ENCODE measurements at regions not wholly inside any gene's neighbourhood (a gene's known extent, or its start where the extent isn't known, plus 50 kb on each side); places are given as distances from the start of the nearest gene placed in this dataset.

DNA sequence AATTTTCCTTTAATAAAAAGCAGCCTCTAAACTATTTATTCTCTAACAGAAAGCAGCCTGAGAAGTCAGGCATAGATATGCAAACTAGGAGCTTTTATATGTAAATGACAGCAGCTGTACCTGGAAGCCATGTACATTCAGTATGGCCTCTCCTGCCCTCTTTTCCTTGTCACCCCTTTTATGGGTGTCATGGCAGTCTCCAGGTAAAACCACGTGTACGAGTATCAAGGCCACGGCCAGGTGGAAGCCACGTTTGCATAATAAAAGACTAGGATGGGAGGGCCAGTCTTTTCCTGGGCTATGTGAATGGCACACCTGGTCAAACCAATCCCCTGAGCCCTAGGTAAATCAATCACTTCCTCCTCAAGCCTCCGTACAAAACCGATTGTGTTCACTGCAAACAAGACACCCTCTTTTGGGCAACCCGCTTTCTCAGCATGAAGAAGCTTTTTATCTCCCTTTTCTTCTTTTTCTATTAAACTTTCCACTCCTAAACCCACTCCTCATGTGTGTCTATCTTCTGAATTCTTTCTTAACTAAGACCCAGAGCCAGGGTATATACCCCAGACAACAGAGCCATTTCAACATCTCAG, 419.5 kb upstream of the CTNND2 start:
- H3K4me1 ChIP-seq (ENCODE audit: insufficient read depth, insufficient read length) = no peaks in the 10 kb centered on the region
- H3K27me3 ChIP-seq (ENCODE audit: insufficient read depth, insufficient read length) = peaks cover 7% of the 10 kb centered on the region
- H3K9me3 ChIP-seq (ENCODE audit: insufficient read depth, low read length) = peaks cover 38% of the 10 kb centered on the region
- H3K9ac ChIP-seq (ENCODE audit: insufficient read length, low read depth) = no peak overlapping the region
- DNase-seq (ENCODE audit: low read depth, low spot score) = peak; percentile 23
- H3K4me3 ChIP-seq (ENCODE audit: insufficient read length, low read depth) = no peak overlapping the region
- TF ChIP-seq ZNF274 (IDR thresholded peaks at IDR 0.05; ENCODE audit: low read depth, low read length) (no peak), SUZ12 (IDR thresholded peaks at IDR 0.05; ENCODE audit: extremely low read depth, insufficient read depth, insufficient read length) (no peak), YY1 (IDR thresholded peaks at IDR 0.05; ENCODE audit: insufficient read depth, insufficient read length) (no peak)
- no peaks in the 10 kb centered on the region for H3K36me3 ChIP-seq (ENCODE audit: insufficient read depth, insufficient read length, low read length)

DNA sequence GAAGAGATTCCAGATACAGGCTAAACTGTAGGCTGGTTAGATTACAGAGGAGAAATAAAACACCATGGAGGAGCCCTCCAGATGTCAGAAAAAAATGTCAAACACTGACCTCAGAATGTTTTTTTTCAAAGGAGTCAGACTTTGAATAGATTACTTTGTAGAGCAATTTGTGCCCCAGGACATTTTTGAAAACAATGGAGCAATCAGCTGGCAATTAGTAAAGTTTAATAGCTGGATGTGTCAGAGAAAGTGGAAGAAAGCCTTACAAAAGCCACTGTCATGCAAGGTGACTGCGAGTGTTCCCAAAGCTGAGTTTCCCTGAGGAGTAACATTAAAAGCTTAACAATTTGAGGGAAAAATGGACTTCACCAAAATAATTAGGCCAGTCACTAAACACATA, 417.8 kb upstream of the CTNND2 start:
- no peak overlapping the region for H3K9ac ChIP-seq (ENCODE audit: insufficient read length, low read depth)
- H3K4me3 ChIP-seq (ENCODE audit: insufficient read length, low read depth) = no peak overlapping the region
- DNase-seq (ENCODE audit: low read depth, low spot score) = peak; percentile 42
- H3K9me3 ChIP-seq (ENCODE audit: insufficient read depth, low read length) = peaks cover 24% of the 10 kb centered on the region
- no peak for TF ChIP-seq YY1 (IDR thresholded peaks at IDR 0.05; ENCODE audit: insufficient read depth, insufficient read length)
- peaks cover 7% of the 10 kb centered on the region for H3K27me3 ChIP-seq (ENCODE audit: insufficient read depth, insufficient read length)
- no peaks in the 10 kb centered on the region for H3K4me1 ChIP-seq (ENCODE audit: insufficient read depth, insufficient read length)
- no peaks in the 10 kb centered on the region for H3K36me3 ChIP-seq (ENCODE audit: insufficient read depth, insufficient read length, low read length)

DNA sequence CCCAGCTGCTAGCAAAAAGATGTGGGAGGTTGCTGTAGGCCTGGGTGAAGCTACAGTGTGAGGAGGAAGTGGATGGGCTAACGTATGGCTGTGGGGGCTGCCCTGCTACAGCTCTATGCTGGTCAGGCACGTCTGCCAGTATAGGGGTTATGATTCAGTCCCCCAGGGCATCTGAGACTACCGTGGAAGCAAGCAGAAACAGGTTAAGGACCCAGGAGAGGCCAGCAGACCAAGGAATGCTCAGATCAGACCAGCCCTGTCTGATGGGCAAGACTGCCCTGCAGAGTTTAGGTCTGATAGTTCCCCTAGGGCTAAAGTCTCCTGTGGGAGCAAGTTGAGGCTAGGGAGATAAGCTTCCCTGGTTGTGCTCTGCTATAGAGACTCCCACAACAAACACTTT, 416.1 kb upstream of the CTNND2 start:
- TF ChIP-seq YY1 (IDR thresholded peaks at IDR 0.05; ENCODE audit: insufficient read depth, insufficient read length) (no peak), ZNF274 (IDR thresholded peaks at IDR 0.05; ENCODE audit: low read depth, low read length) (no peak), SUZ12 (IDR thresholded peaks at IDR 0.05; ENCODE audit: extremely low read depth, insufficient read depth, insufficient read length) (no peak)
- no peaks in the 10 kb centered on the region for H3K4me1 ChIP-seq (ENCODE audit: insufficient read depth, insufficient read length)
- DNase-seq (ENCODE audit: low read depth, low spot score) = no peak
- H3K4me3 ChIP-seq (ENCODE audit: insufficient read length, low read depth) = no peak overlapping the region
- H3K9me3 ChIP-seq (ENCODE audit: insufficient read depth, low read length) = peaks cover 18% of the 10 kb centered on the region
- peaks cover 7% of the 10 kb centered on the region for H3K27me3 ChIP-seq (ENCODE audit: insufficient read depth, insufficient read length)
- H3K9ac ChIP-seq (ENCODE audit: insufficient read length, low read depth) = no peak overlapping the region
- H3K36me3 ChIP-seq (ENCODE audit: insufficient read depth, insufficient read length, low read length) = no peaks in the 10 kb centered on the region

DNA sequence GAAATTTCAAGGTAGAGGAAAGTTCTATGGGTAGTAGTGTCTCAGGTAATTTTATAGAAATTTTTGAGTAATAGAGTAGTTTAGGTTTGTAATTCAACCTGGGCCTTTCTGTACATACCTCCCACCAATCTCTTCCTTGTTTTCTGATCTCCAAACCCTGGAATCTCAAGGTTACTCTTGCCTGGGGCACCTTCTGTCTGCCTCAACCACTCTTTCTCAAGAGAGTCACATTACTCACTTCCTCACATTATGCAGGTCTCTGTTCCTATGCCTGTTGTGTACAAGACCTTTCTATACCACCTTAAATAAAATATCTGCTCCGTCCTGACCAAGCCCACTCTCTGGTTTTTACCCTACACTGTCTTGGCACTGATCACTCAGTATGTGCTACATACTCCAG, 412.6 kb upstream of the CTNND2 start:
- H3K4me1 ChIP-seq (ENCODE audit: insufficient read depth, insufficient read length) = no peaks in the 10 kb centered on the region
- no peaks in the 10 kb centered on the region for H3K36me3 ChIP-seq (ENCODE audit: insufficient read depth, insufficient read length, low read length)
- no peak overlapping the region for H3K4me3 ChIP-seq (ENCODE audit: insufficient read length, low read depth)
- no peak overlapping the region for H3K9ac ChIP-seq (ENCODE audit: insufficient read length, low read depth)
- no peak for TF ChIP-seq YY1 (IDR thresholded peaks at IDR 0.05; ENCODE audit: insufficient read depth, insufficient read length)
- TF ChIP-seq ZNF274 (IDR thresholded peaks at IDR 0.05; ENCODE audit: low read depth, low read length) = no peak
- TF ChIP-seq SUZ12 (IDR thresholded peaks at IDR 0.05; ENCODE audit: extremely low read depth, insufficient read depth, insufficient read length) = no peak
- H3K9me3 ChIP-seq (ENCODE audit: insufficient read depth, low read length) = peaks cover 18% of the 10 kb centered on the region
- DNase-seq (ENCODE audit: low read depth, low spot score) = no peak
- H3K27me3 ChIP-seq (ENCODE audit: insufficient read depth, insufficient read length) = peaks cover 7% of the 10 kb centered on the region

DNA sequence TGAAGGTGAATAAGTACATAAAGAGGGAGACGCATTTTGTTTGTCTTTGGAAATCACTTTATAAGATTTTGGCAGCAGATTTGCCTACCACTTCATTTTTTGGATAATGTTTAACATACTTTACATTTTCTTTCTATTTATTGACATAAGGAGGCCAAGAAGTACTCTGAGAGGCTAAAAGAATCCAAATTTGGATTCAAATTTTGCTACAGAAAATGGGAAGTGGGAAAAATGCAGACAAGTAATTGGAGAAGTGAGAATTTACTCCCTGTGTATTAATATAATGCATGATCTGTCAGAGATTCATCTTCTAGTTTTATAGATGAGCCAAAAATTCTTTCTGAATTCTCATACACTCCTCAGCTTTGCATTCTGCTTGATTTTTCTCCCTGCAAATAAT, 411.2 kb upstream of the CTNND2 start:
- H3K4me1 ChIP-seq (ENCODE audit: insufficient read depth, insufficient read length) = no peaks in the 10 kb centered on the region
- no peak for DNase-seq (ENCODE audit: low read depth, low spot score)
- no peaks in the 10 kb centered on the region for H3K36me3 ChIP-seq (ENCODE audit: insufficient read depth, insufficient read length, low read length)
- H3K9me3 ChIP-seq (ENCODE audit: insufficient read depth, low read length) = peaks cover 11% of the 10 kb centered on the region
- no peaks in the 10 kb centered on the region for H3K27me3 ChIP-seq (ENCODE audit: insufficient read depth, insufficient read length)
- no peak overlapping the region for H3K4me3 ChIP-seq (ENCODE audit: insufficient read length, low read depth)
- no peak overlapping the region for H3K9ac ChIP-seq (ENCODE audit: insufficient read length, low read depth)
- TF ChIP-seq YY1 (IDR thresholded peaks at IDR 0.05; ENCODE audit: insufficient read depth, insufficient read length) (no peak), ZNF274 (IDR thresholded peaks at IDR 0.05; ENCODE audit: low read depth, low read length) (no peak), SUZ12 (IDR thresholded peaks at IDR 0.05; ENCODE audit: extremely low read depth, insufficient read depth, insufficient read length) (no peak)

DNA sequence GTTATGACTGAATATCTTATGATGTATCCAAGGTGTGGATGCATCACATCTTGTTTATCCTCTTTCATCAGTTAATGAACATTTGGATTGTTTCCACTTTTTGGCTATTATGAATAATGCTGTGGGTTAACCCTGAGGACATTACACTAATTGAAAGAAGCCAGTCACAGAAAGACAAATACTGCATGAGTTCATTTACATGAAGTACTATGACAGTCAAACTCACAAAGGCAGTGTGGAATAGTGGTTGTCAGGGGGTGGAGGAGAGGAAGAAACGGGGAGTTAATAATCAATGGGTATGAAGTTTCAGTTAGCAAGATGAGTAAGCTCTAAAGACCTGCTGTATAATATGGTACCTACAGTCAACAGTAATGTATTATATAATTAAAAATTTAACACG, 409.4 kb upstream of the CTNND2 start:
- Histone ChIP-seq H3K27me3 (ENCODE audit: insufficient read depth, insufficient read length) (no peaks in the 10 kb centered on the region), H3K9me3 (ENCODE audit: insufficient read depth, low read length) (no peaks in the 10 kb centered on the region), H3K4me1 (ENCODE audit: insufficient read depth, insufficient read length) (no peaks in the 10 kb centered on the region), H3K36me3 (ENCODE audit: insufficient read depth, insufficient read length, low read length) (no peaks in the 10 kb centered on the region), H3K9ac (ENCODE audit: insufficient read length, low read depth) (no peak overlapping the region), H3K4me3 (ENCODE audit: insufficient read length, low read depth) (no peak overlapping the region)
- no peak for DNase-seq (ENCODE audit: low read depth, low spot score)
- TF ChIP-seq ZNF274 (IDR thresholded peaks at IDR 0.05; ENCODE audit: low read depth, low read length) (no peak), SUZ12 (IDR thresholded peaks at IDR 0.05; ENCODE audit: extremely low read depth, insufficient read depth, insufficient read length) (no peak), YY1 (IDR thresholded peaks at IDR 0.05; ENCODE audit: insufficient read depth, insufficient read length) (no peak)

DNA sequence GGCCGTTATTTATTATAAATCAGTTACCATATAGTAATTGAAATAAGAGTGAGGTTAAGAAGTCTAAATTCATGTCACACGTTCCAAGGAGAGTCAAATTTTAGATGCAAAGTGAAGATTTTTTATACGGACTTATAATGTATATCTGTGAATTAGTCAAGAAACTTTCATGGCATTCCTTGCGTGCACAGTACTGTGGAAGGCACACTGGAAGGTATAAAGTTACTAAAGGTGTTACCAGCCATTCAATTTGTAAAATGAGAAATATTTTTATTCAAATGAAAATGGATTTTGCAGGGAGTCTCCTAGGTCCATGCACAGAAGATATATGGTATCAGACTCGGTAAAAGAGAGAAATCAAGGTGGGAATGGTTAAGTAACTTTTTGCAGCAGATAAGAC, 408.1 kb upstream of the CTNND2 start:
- Histone ChIP-seq H3K9ac (ENCODE audit: insufficient read length, low read depth) (no peak overlapping the region), H3K4me3 (ENCODE audit: insufficient read length, low read depth) (no peak overlapping the region), H3K27me3 (ENCODE audit: insufficient read depth, insufficient read length) (no peaks in the 10 kb centered on the region), H3K9me3 (ENCODE audit: insufficient read depth, low read length) (no peaks in the 10 kb centered on the region), H3K4me1 (ENCODE audit: insufficient read depth, insufficient read length) (no peaks in the 10 kb centered on the region), H3K36me3 (ENCODE audit: insufficient read depth, insufficient read length, low read length) (no peaks in the 10 kb centered on the region)
- TF ChIP-seq SUZ12 (IDR thresholded peaks at IDR 0.05; ENCODE audit: extremely low read depth, insufficient read depth, insufficient read length) (no peak), YY1 (IDR thresholded peaks at IDR 0.05; ENCODE audit: insufficient read depth, insufficient read length) (no peak), ZNF274 (IDR thresholded peaks at IDR 0.05; ENCODE audit: low read depth, low read length) (no peak)
- DNase-seq (ENCODE audit: low read depth, low spot score) = no peak

All from NT2/D1 (cell line).